DND-41 (cell line): ENCODE measurements at regions not wholly inside any gene's neighbourhood (a gene's known extent, or its start where the extent isn't known, plus 50 kb on each side); places are given as distances from the start of the nearest gene placed in this dataset.

Experiments
- ATAC-seq: fragments of 200-7000 bp; cut with Tn5 transposase; 3 replicates; pipeline ENCODE4 v1.9.1; 2021; ENCODE audit warnings: low read depth; ENCODE audit not compliant: insufficient read depth
- DNase-seq: peaks from one replicate; pipeline ENCODE4 v3.0.0-alpha.2; 2020
- H2AFZ ChIP-seq: 2 replicates; pipeline ENCODE4 v1.6.0; 2012; ENCODE audit warnings: low read depth, low read length
- H3K27ac ChIP-seq: 2 replicates; pipeline ENCODE4 v1.5.1; 2012; ENCODE audit warnings: low read length, inconsistent platforms
- H3K27me3 ChIP-seq: fragments of 200-600 bp; sonication (generic); 2 replicates; pipeline ENCODE4 v1.6.0; 2012; ENCODE audit warnings: low read length, mild to moderate bottlenecking, inconsistent platforms; ENCODE audit not compliant: insufficient read depth, poor library complexity
- H3K36me3 ChIP-seq: 2 replicates; pipeline ENCODE4 v1.5.1; 2012; ENCODE audit warnings: low read length, inconsistent platforms; ENCODE audit not compliant: insufficient read depth
- H3K4me1 ChIP-seq: 2 replicates; pipeline ENCODE4 v1.5.1; 2012; ENCODE audit warnings: mild to moderate bottlenecking, low read length; ENCODE audit not compliant: insufficient read depth
- H3K4me2 ChIP-seq: 2 replicates; pipeline ENCODE4 v1.6.0; 2012; ENCODE audit warnings: mild to moderate bottlenecking, moderate library complexity, low read length, inconsistent platforms; ENCODE audit not compliant: insufficient read depth
- H3K4me3 ChIP-seq, 2 experiments: fragments of 200-600 bp in 1 of 2; shearing (Covaris generic) in 1 of 2; 2 replicates each; pipeline ENCODE4 v1.5.1; 2012 to 2016; ENCODE audit warnings: inconsistent platforms in 2 of 2, low read length in 2 of 2, mild to moderate bottlenecking in 2 of 2, low read depth in 1 of 2, moderate library complexity in 1 of 2
- H3K79me2 ChIP-seq: 2 replicates; pipeline ENCODE4 v1.6.0; 2012; ENCODE audit warnings: low read length, inconsistent platforms; ENCODE audit not compliant: insufficient read depth
- H3K9ac ChIP-seq: 2 replicates; pipeline ENCODE4 v1.6.0; 2012; ENCODE audit warnings: low read depth, mild to moderate bottlenecking, inconsistent platforms, low read length, moderate library complexity
- H3K9me3 ChIP-seq: 2 replicates; pipeline ENCODE4 v1.5.1; 2012; ENCODE audit warnings: low read length, moderate library complexity, mild to moderate bottlenecking, inconsistent platforms; ENCODE audit not compliant: insufficient read depth, severe bottlenecking
- H4K20me1 ChIP-seq: 2 replicates; pipeline ENCODE4 v1.6.0; 2012; ENCODE audit warnings: low read length; ENCODE audit not compliant: insufficient read depth
- CTCF ChIP-seq: IDR thresholded peaks from 2 replicates; pipeline ENCODE4 v1.5.1; 2012; ENCODE audit warnings: borderline replicate concordance, low read length, moderate library complexity, mild to moderate bottlenecking; ENCODE audit not compliant: poor library complexity, severe bottlenecking; ENCODE audit errors: extremely low read depth
- EZH2 ChIP-seq: IDR thresholded peaks from 3 replicates; pipeline ENCODE4 v1.6.1; 2012; ENCODE audit warnings: borderline replicate concordance, low read depth, mild to moderate bottlenecking, moderate library complexity, low read length, inconsistent platforms; ENCODE audit not compliant: severe bottlenecking

- Histone ChIP-seq H3K9me3 (no peaks in the 10 kb centered on the region), H3K4me2 (no peak overlapping the region), H3K9ac (no peak overlapping the region), H3K27me3 (no peaks in the 10 kb centered on the region), H3K27ac (no peak overlapping the region), H3K4me3 (no peak overlapping the region), H3K36me3 (no peaks in the 10 kb centered on the region), H3K79me2 (no peaks in the 10 kb centered on the region), H3K4me1 (peaks cover 4% of the 10 kb centered on the region), H4K20me1 (no peaks in the 10 kb centered on the region), H2AFZ (no peak overlapping the region)
- TF ChIP-seq CTCF (no peak), EZH2 (no peak)
- no peak for ATAC-seq
- DNase-seq: no peak
Measured at GRCh38 chr18:10296491-10296890, 157.9 kb upstream of the APCDD1 start.

GRCh38 chr18:10297086-10297485, 157.3 kb upstream of the APCDD1 start:
- Histone ChIP-seq H3K4me3 (no peak overlapping the region), H3K4me2 (no peak overlapping the region), H3K36me3 (no peaks in the 10 kb centered on the region), H3K4me1 (peaks cover 4% of the 10 kb centered on the region), H3K27ac (no peak overlapping the region), H2AFZ (no peak overlapping the region), H3K27me3 (no peaks in the 10 kb centered on the region), H3K9ac (no peak overlapping the region), H4K20me1 (no peaks in the 10 kb centered on the region), H3K79me2 (no peaks in the 10 kb centered on the region), H3K9me3 (no peaks in the 10 kb centered on the region)
- peak; percentile 68 for ATAC-seq
- peak; percentile 32 for DNase-seq
- no peak for TF ChIP-seq EZH2
- no peak for TF ChIP-seq CTCF

GRCh38 chr18:10298346-10298745, 156.1 kb upstream of the APCDD1 start:
- Histone ChIP-seq H2AFZ (no peak overlapping the region), H3K9me3 (no peaks in the 10 kb centered on the region), H4K20me1 (no peaks in the 10 kb centered on the region), H3K4me1 (peaks cover 4% of the 10 kb centered on the region), H3K79me2 (no peaks in the 10 kb centered on the region), H3K4me2 (no peak overlapping the region), H3K9ac (no peak overlapping the region), H3K27ac (no peak overlapping the region), H3K4me3 (no peak overlapping the region), H3K27me3 (no peaks in the 10 kb centered on the region), H3K36me3 (no peaks in the 10 kb centered on the region)
- TF ChIP-seq EZH2: no peak
- no peak for TF ChIP-seq CTCF
- ATAC-seq: no peak
- no peak for DNase-seq

GRCh38 chr18:10299643-10300042, 154.8 kb upstream of the APCDD1 start:
- Histone ChIP-seq H2AFZ (no peak overlapping the region), H3K27ac (no peak overlapping the region), H3K4me1 (peaks cover 4% of the 10 kb centered on the region), H3K4me3 (no peak overlapping the region), H3K36me3 (no peaks in the 10 kb centered on the region), H3K4me2 (no peak overlapping the region), H3K9me3 (no peaks in the 10 kb centered on the region), H3K9ac (no peak overlapping the region), H3K79me2 (no peaks in the 10 kb centered on the region), H3K27me3 (no peaks in the 10 kb centered on the region), H4K20me1 (no peaks in the 10 kb centered on the region)
- no peak for TF ChIP-seq EZH2
- TF ChIP-seq CTCF: no peak
- peak; percentile 59 for ATAC-seq
- peak; percentile 11 for DNase-seq
